ENCODE measurements at regions not wholly inside any gene's neighbourhood (a gene's known extent, or its start where the extent isn't known, plus 50 kb on each side); places are given as distances from the start of the nearest gene placed in this dataset.

GRCh38 chr4:95898226-95898625 is 58.3 kb downstream of the PDHA2 start:
- no peak overlapping the region for H2AFZ ChIP-seq (ENCODE audit: low read depth, low read length)
- FAIRE-seq, result no peak

GRCh38 chr4:95909211-95909610 is 69.3 kb downstream of the PDHA2 start:
- no peak overlapping the region for H3K27ac Mint-ChIP-seq (ENCODE audit: unreplicated experiment)
- DNase-seq (ENCODE audit: low read depth) (no peak), FAIRE-seq (no peak)
- H3K79me2 ChIP-seq (ENCODE audit: insufficient read depth, low read length), result no peaks in the 10 kb centered on the region
- H3K27ac ChIP-seq (ENCODE audit: low read depth, low read length), result no peak overlapping the region
- no peak for TF ChIP-seq EZH2 (IDR thresholded peaks at IDR 0.05; ENCODE audit: insufficient read depth, low read length)
- no peaks in the 10 kb centered on the region for H3K36me3 Mint-ChIP-seq (ENCODE audit: low read depth, unreplicated experiment)
- H3K9me3 Mint-ChIP-seq (ENCODE audit: unreplicated experiment), result no peaks in the 10 kb centered on the region
- no peaks in the 10 kb centered on the region for H3K4me1 Mint-ChIP-seq (ENCODE audit: low read depth, unreplicated experiment)
- H3K4me1 ChIP-seq (ENCODE audit: insufficient read depth, low read length), result no peaks in the 10 kb centered on the region
- H3K4me2 ChIP-seq (ENCODE audit: low read length), result no peak overlapping the region
- no peaks in the 10 kb centered on the region for H4K20me1 ChIP-seq (ENCODE audit: insufficient read depth, low read length)
- no peak overlapping the region for H3K9ac ChIP-seq (ENCODE audit: low read length)
- H2AFZ ChIP-seq (ENCODE audit: low read depth, low read length), result no peak overlapping the region
- H3K4me3 ChIP-seq (ENCODE audit: insufficient read depth, low read depth, low read length), result no peak overlapping the region
- H3K4me3 Mint-ChIP-seq (ENCODE audit: unreplicated experiment), result no peak overlapping the region
- no peaks in the 10 kb centered on the region for H3K36me3 ChIP-seq (ENCODE audit: insufficient read depth, low read length)
- no peaks in the 10 kb centered on the region for H3K27me3 ChIP-seq (ENCODE audit: insufficient read depth, low read length)
- H3K9me3 ChIP-seq (ENCODE audit: insufficient read depth, low read depth, low read length), result no peaks in the 10 kb centered on the region
- H3K27me3 Mint-ChIP-seq (ENCODE audit: low read depth, unreplicated experiment), result no peaks in the 10 kb centered on the region

More at GRCh38 chr4:95898226-95898625, 58.3 kb downstream of the PDHA2 start:
- no peaks in the 10 kb centered on the region for H3K79me2 ChIP-seq (ENCODE audit: insufficient read depth, low read length)
- no peak overlapping the region for H3K27ac Mint-ChIP-seq (ENCODE audit: unreplicated experiment)
- no peak overlapping the region for H3K4me2 ChIP-seq (ENCODE audit: low read length)
- H3K4me1 ChIP-seq (ENCODE audit: insufficient read depth, low read length), result no peaks in the 10 kb centered on the region
- H3K4me3 ChIP-seq (ENCODE audit: insufficient read depth, low read depth, low read length), result no peak overlapping the region
- H3K4me1 Mint-ChIP-seq (ENCODE audit: low read depth, unreplicated experiment), result peaks cover 1% of the 10 kb centered on the region
- no peaks in the 10 kb centered on the region for H3K9me3 Mint-ChIP-seq (ENCODE audit: unreplicated experiment)
- no peak for DNase-seq (ENCODE audit: low read depth)
- no peaks in the 10 kb centered on the region for H3K36me3 Mint-ChIP-seq (ENCODE audit: low read depth, unreplicated experiment)
- H3K27ac ChIP-seq (ENCODE audit: low read depth, low read length), result no peak overlapping the region
- no peaks in the 10 kb centered on the region for H3K9me3 ChIP-seq (ENCODE audit: insufficient read depth, low read depth, low read length)
- no peaks in the 10 kb centered on the region for H3K27me3 ChIP-seq (ENCODE audit: insufficient read depth, low read length)
- no peaks in the 10 kb centered on the region for H3K27me3 Mint-ChIP-seq (ENCODE audit: low read depth, unreplicated experiment)
- H3K4me3 Mint-ChIP-seq (ENCODE audit: unreplicated experiment), result no peak overlapping the region
- no peak for TF ChIP-seq CTCF (IDR thresholded peaks at IDR 0.05; ENCODE audit: insufficient read depth, low read depth, low read length)
- TF ChIP-seq EZH2 (IDR thresholded peaks at IDR 0.05; ENCODE audit: insufficient read depth, low read length), result no peak
- H3K9ac ChIP-seq (ENCODE audit: low read length), result no peak overlapping the region
- no peaks in the 10 kb centered on the region for H3K36me3 ChIP-seq (ENCODE audit: insufficient read depth, low read length)
- H4K20me1 ChIP-seq (ENCODE audit: insufficient read depth, low read length), result no peaks in the 10 kb centered on the region

GRCh38 chr4:95910749-95911148 is 70.9 kb downstream of the PDHA2 start:
- FAIRE-seq (no peak), DNase-seq (ENCODE audit: low read depth) (no peak)
- Mint-ChIP-seq H3K36me3 (ENCODE audit: low read depth, unreplicated experiment) (no peaks in the 10 kb centered on the region), H3K4me1 (ENCODE audit: low read depth, unreplicated experiment) (no peaks in the 10 kb centered on the region), H3K9me3 (ENCODE audit: unreplicated experiment) (no peaks in the 10 kb centered on the region), H3K27ac (ENCODE audit: unreplicated experiment) (no peak overlapping the region), H3K4me3 (ENCODE audit: unreplicated experiment) (no peak overlapping the region), H3K27me3 (ENCODE audit: low read depth, unreplicated experiment) (no peaks in the 10 kb centered on the region)
- Histone ChIP-seq H3K9me3 (ENCODE audit: insufficient read depth, low read depth, low read length) (no peaks in the 10 kb centered on the region), H3K4me1 (ENCODE audit: insufficient read depth, low read length) (no peaks in the 10 kb centered on the region), H4K20me1 (ENCODE audit: insufficient read depth, low read length) (no peaks in the 10 kb centered on the region), H3K27ac (ENCODE audit: low read depth, low read length) (no peak overlapping the region), H3K36me3 (ENCODE audit: insufficient read depth, low read length) (no peaks in the 10 kb centered on the region), H2AFZ (ENCODE audit: low read depth, low read length) (no peak overlapping the region), H3K4me2 (ENCODE audit: low read length) (no peak overlapping the region), H3K9ac (ENCODE audit: low read length) (no peak overlapping the region), H3K27me3 (ENCODE audit: insufficient read depth, low read length) (no peaks in the 10 kb centered on the region), H3K4me3 (ENCODE audit: insufficient read depth, low read depth, low read length) (no peak overlapping the region), H3K79me2 (ENCODE audit: insufficient read depth, low read length) (no peaks in the 10 kb centered on the region)
- TF ChIP-seq EZH2 (IDR thresholded peaks at IDR 0.05; ENCODE audit: insufficient read depth, low read length), result no peak
- TF ChIP-seq CTCF (IDR thresholded peaks at IDR 0.05; ENCODE audit: insufficient read depth, low read depth, low read length), result no peak
